Adrenal gland (tissue), 9 donors: ENCODE measurements at regions not wholly inside any gene's neighbourhood (a gene's known extent, or its start where the extent isn't known, plus 50 kb on each side); places are given as distances from the start of the nearest gene placed in this dataset.

Experiments
- DNase-seq, 7 donors: peaks; one replicate each; pipeline ENCODE4 v3.0.0-alpha.2; 2019 to 2020
- H3K27ac ChIP-seq, 5 donors: fragments of 200-600 bp; sonication (generic) in 4 of 5; 1 replicate in 3 of 5; 2 replicates in 2 of 5; pipeline versions ENCODE4 v1.5.1 to v1.8.0; 2016 to 2020; ENCODE audit warnings: mild to moderate bottlenecking in 1 of 5
- H3K27me3 ChIP-seq: fragments of 200-600 bp; 2 replicates; pipeline ENCODE4 v1.8.0; 2021
- H3K36me3 ChIP-seq, 2 donors: fragments of 200-600 bp; replicated peaks in 1 of 2; 1 replicate in 1 of 2; 2 replicates in 1 of 2; pipeline versions ENCODE4 v1.5.1 to v1.8.0; 2018 to 2022
- H3K4me1 ChIP-seq, 2 donors: fragments of 200-600 bp; replicated peaks in 1 of 2; 1 replicate in 1 of 2; 2 replicates in 1 of 2; pipeline versions ENCODE4 v1.5.1 to v1.8.0; 2018 to 2021
- H3K4me3 ChIP-seq, 4 donors: fragments of 200-600 bp; sonication (generic) in 3 of 4; one replicate each; pipeline ENCODE4 v1.5.1; 2016 to 2018
- H3K9me3 ChIP-seq, 3 donors: fragments of 200-600 bp; sonication (generic) in 1 of 3; replicated peaks in 1 of 3; 1 replicate in 2 of 3; 2 replicates in 1 of 3; pipeline versions ENCODE4 v1.5.1 to v1.8.0; 2016 to 2021
- POLR2A ChIP-seq, 2 donors: fragments of 450-650 bp; IDR thresholded peaks; one replicate each; pipeline ENCODE4 v1.6.1; 2017; ENCODE audit warnings: antibody characterized with exemption in 2 of 2, mild to moderate bottlenecking in 2 of 2, moderate library complexity in 1 of 2
- WGBS, 4 donors: extraction: QIAGEN DNeasy Blood & Tissue Kit in 2 of 4; methylation state at CpG; one replicate each; pipeline versions ENCODE4 v1.1.5 to v1.1.7; 2013 to 2017; 5-methylcytosine and 5-hydroxymethylcytosine counted together
- intact Hi-C, 2 donors: fragments of 100-400 bp; cut with DNase I; formaldehyde crosslinking; loops; one replicate each; pipeline versions ENCODE4 v1.14.1 to v1.15.0; 2022 to 2023
- TF ChIP-seq, protein P1 (sequence below), 6 experiments: fragments of 450-650 bp in 4 of 6; fragments of 200-600 bp in 2 of 6; sonication (generic) in 1 of 6; IDR thresholded peaks; 1 replicate in 5 of 6; 2 replicates in 1 of 6; pipeline versions ENCODE4 v1.5.1 to v1.8.0; 2016 to 2021; ENCODE audit warnings: antibody characterized with exemption in 6 of 6, mild to moderate bottlenecking in 2 of 6, moderate library complexity in 1 of 6
- donor health status: healthy with polysubstance abuse.
- donor health status: Bipolar disorder and iron deficiency.
- donor health status: DM: yes; HTN: yes; CAD: no.
- donor health status: DM: no; HTN: no; CAD: no.
- donor health status: DM: no; HTN: no; CAD: no.

DNA sequence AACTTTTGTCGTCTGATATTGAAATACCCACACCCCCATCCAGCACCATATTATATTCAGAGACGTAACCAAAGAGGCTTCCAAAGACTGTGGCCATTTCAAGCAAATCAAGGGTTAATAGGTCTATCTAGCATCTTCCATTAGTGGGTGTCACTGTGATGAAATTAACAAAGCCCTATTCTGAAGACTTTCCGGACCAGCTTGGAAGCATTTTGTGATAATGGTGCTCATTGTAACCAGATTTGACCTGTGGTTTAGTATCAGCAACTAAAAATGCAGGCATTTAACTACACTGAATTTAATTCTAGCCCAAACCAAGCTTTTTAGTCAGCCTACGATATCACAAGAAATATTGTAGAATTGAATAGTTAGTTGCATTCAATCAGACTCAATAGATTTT is 309.7 kb upstream of the TENM3 start:
- intact Hi-C loops = no loop called here
- H3K4me3 ChIP-seq = no peak overlapping the region
- no peak for TF ChIP-seq POLR2A (IDR thresholded peaks at IDR 0.05)
- TF ChIP-seq, protein P1, sequence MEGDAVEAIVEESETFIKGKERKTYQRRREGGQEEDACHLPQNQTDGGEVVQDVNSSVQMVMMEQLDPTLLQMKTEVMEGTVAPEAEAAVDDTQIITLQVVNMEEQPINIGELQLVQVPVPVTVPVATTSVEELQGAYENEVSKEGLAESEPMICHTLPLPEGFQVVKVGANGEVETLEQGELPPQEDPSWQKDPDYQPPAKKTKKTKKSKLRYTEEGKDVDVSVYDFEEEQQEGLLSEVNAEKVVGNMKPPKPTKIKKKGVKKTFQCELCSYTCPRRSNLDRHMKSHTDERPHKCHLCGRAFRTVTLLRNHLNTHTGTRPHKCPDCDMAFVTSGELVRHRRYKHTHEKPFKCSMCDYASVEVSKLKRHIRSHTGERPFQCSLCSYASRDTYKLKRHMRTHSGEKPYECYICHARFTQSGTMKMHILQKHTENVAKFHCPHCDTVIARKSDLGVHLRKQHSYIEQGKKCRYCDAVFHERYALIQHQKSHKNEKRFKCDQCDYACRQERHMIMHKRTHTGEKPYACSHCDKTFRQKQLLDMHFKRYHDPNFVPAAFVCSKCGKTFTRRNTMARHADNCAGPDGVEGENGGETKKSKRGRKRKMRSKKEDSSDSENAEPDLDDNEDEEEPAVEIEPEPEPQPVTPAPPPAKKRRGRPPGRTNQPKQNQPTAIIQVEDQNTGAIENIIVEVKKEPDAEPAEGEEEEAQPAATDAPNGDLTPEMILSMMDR (IDR thresholded peaks at IDR 0.05) = no peak
- no peak overlapping the region for H3K27ac ChIP-seq
- WGBS, 4 donors = 89 to 92% (median 91%) methylated on average over 4 of the region's 4 CpGs
- H3K27me3 ChIP-seq = no peaks in the 10 kb centered on the region
- no peaks in the 10 kb centered on the region for H3K9me3 ChIP-seq
- no peak for DNase-seq
- H3K4me1 ChIP-seq = no peaks in the 10 kb centered on the region
- no peaks in the 10 kb centered on the region for H3K36me3 ChIP-seq

DNA sequence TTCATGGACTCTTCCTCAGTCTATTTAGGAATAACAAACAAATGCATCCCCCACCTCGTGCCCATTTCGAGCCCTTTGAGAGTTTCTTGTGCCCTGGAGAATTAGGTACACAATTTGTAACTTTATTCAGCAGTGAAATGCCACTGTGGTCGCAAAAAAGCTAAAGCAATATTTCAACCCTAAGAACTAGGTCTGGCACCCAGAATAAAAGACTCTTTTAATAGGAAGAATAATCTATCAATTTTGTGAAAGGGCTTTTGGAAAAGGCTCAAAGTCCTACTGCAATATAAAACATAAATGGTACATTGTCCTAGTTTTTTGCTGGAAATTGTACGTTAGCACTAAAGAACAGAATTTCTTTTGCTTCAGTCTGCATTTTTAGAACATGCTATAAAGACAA is 304.6 kb upstream of the TENM3 start:
- Histone ChIP-seq H3K4me1 (no peaks in the 10 kb centered on the region), H3K9me3 (no peaks in the 10 kb centered on the region), H3K36me3 (no peaks in the 10 kb centered on the region), H3K27ac (no peak overlapping the region), H3K4me3 (no peak overlapping the region), H3K27me3 (no peaks in the 10 kb centered on the region)
- 66 to 74% (median 69%) methylated on average over 4 of the region's 4 CpGs for WGBS, 4 donors
- TF ChIP-seq, protein P1 (IDR thresholded peaks at IDR 0.05) = no peak
- TF ChIP-seq POLR2A (IDR thresholded peaks at IDR 0.05) = no peak
- no peak for DNase-seq
- intact Hi-C loops = no loop called here

DNA sequence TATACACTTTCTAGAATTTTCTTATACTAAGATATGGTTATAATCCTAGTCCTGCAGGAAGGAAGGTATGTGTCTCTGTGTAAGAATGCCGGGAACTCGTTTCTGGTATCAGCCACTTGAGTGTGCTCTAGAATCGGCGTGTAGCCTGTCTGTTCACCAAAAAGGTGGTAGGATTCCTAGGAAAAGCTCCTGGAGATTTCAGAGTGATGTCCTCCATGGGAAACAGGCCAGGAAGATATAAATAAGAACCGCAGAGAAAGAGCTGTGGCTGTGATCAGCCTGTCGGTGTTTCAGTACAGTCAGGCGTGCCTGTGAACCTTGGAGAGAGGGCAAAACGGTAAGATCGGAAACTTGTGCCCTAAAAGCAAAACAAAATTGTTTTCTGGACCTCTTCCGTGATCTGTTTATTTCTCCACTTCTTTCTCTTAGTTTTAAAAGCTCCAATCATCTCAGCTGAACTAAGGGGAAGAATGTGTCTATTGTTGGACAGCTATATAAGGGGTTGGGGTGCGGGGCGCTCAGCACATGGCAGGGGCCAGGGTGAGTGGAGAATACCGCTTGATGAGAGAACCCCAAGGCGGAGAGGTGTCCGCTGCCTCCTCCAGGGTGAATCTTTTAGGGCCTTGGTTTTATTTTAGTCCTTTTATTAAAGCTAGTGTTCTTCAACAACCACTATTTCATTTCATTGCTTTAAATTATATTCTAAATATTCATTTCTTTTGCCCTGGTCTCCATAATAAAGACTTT is 303.8 kb upstream of the TENM3 start:
- Histone ChIP-seq H3K9me3 (no peaks in the 10 kb centered on the region), H3K27ac (no peak overlapping the region), H3K27me3 (no peaks in the 10 kb centered on the region), H3K4me1 (no peaks in the 10 kb centered on the region), H3K36me3 (no peaks in the 10 kb centered on the region), H3K4me3 (no peak overlapping the region)
- TF ChIP-seq, protein P1 (IDR thresholded peaks at IDR 0.05) = no peak
- TF ChIP-seq POLR2A (IDR thresholded peaks at IDR 0.05) = no peak
- WGBS, 4 donors = 79 to 85% (median 82%) methylated on average over 15 of the region's 15 CpGs
- intact Hi-C loops = no loop called here
- no peak for DNase-seq

DNA sequence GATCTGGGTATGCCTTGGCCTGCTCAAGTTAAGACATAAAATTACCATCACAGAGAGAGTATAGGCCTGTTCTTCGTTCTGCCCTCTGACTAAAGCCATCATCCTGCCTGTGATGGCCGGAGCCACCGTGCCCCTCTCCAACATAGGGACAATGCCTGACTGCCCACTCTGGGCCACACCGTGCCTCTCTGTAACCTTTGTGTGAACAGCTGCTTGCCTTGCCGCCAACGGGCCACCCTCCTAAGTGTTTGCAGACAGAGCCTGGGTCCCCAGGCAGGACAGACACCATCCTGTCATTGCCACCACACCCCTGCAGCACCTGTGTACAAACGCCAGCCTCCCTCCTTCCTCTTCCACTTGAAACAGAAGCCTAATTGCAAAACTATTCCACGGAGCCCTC is 298.7 kb upstream of the TENM3 start:
- 89 to 94% (median 90%) methylated on average over 7 to 8 of the region's 8 CpGs for WGBS, 4 donors
- no peak for DNase-seq
- Histone ChIP-seq H3K27ac (no peak overlapping the region), H3K9me3 (no peaks in the 10 kb centered on the region), H3K36me3 (no peaks in the 10 kb centered on the region), H3K27me3 (no peaks in the 10 kb centered on the region), H3K4me1 (no peaks in the 10 kb centered on the region), H3K4me3 (no peak overlapping the region)
- TF ChIP-seq POLR2A (IDR thresholded peaks at IDR 0.05) = no peak
- TF ChIP-seq, protein P1 (IDR thresholded peaks at IDR 0.05) = no peak
- intact Hi-C loops = no loop called here
